Mesenchymal stem cell (in vitro differentiated cells and primary cell): ENCODE measurements at regions not wholly inside any gene's neighbourhood (a gene's known extent, or its start where the extent isn't known, plus 50 kb on each side); places are given as distances from the start of the nearest gene placed in this dataset.

Experiments
- DNase-seq: peaks from one replicate; pipeline ENCODE4 v3.0.0-alpha.2; 2013
- H2AFZ ChIP-seq: one replicate; pipeline ENCODE4 v1.6.1; 2013; ENCODE audit warnings: low read depth, mild to moderate bottlenecking, control low read depth, inconsistent platforms, low read length, moderate library complexity
- H2AK5ac ChIP-seq: 2 replicates; pipeline ENCODE4 v1.6.1; 2013; ENCODE audit warnings: low read length, moderate library complexity, mild to moderate bottlenecking, inconsistent platforms; ENCODE audit not compliant: severe bottlenecking
- H2BK120ac ChIP-seq: one replicate; pipeline ENCODE4 v1.6.1; 2013; ENCODE audit warnings: low read depth, mild to moderate bottlenecking, inconsistent platforms, low read length, moderate library complexity
- H2BK12ac ChIP-seq, 2 experiments: one replicate each; pipeline ENCODE4 v1.6.1; 2013; ENCODE audit warnings: inconsistent platforms in 2 of 2, low read length in 2 of 2, mild to moderate bottlenecking in 2 of 2, moderate library complexity in 2 of 2, control low read depth in 1 of 2
- H2BK15ac ChIP-seq: one replicate; pipeline ENCODE4 v1.6.1; 2013; ENCODE audit warnings: mild to moderate bottlenecking, low read depth, inconsistent platforms; ENCODE audit not compliant: poor library complexity, severe bottlenecking
- H2BK5ac ChIP-seq: 2 replicates; pipeline ENCODE4 v1.6.1; 2013; ENCODE audit warnings: low read depth, mild to moderate bottlenecking, low read length, control low read depth, inconsistent platforms; ENCODE audit not compliant: poor library complexity, severe bottlenecking
- H3K14ac ChIP-seq, 2 experiments: one replicate each; pipeline ENCODE4 v1.6.1; 2013; ENCODE audit warnings: inconsistent platforms in 2 of 2, low read length in 2 of 2, control low read depth in 1 of 2, mild to moderate bottlenecking in 1 of 2, moderate library complexity in 1 of 2
- H3K18ac ChIP-seq, 2 experiments: one replicate each; pipeline ENCODE4 v1.6.1; 2013; ENCODE audit warnings: inconsistent platforms in 2 of 2, low read length in 2 of 2, control low read depth in 1 of 2, low read depth in 1 of 2, mild to moderate bottlenecking in 1 of 2
- H3K23ac ChIP-seq, 2 experiments: one replicate each; pipeline ENCODE4 v1.6.1; 2013; ENCODE audit warnings: inconsistent platforms in 2 of 2, low read length in 2 of 2, mild to moderate bottlenecking in 2 of 2, moderate library complexity in 2 of 2, control low read depth in 1 of 2
- H3K27ac ChIP-seq: 2 replicates; pipeline ENCODE4 v1.5.1; 2013; ENCODE audit warnings: mild to moderate bottlenecking, moderate library complexity, low read length, control low read depth, inconsistent platforms; ENCODE audit not compliant: poor library complexity, severe bottlenecking
- H3K27me3 ChIP-seq, 2 experiments: 2 replicates each; pipeline versions ENCODE4 v1.6.1 to v1.7.0; 2013; ENCODE audit warnings: low read length in 2 of 2, mild to moderate bottlenecking in 2 of 2, moderate library complexity in 2 of 2, control low read depth in 1 of 2, inconsistent platforms in 1 of 2; ENCODE audit not compliant: control insufficient read depth in 1 of 2, insufficient read depth in 1 of 2
- H3K36me3 ChIP-seq, 2 experiments: 2 replicates each; pipeline versions ENCODE4 v1.6.1 to v1.7.0; 2013; ENCODE audit warnings: low read length in 2 of 2, control low read depth in 1 of 2, inconsistent platforms in 1 of 2, low read depth in 1 of 2, mild to moderate bottlenecking in 1 of 2; ENCODE audit not compliant: insufficient read depth in 2 of 2, control insufficient read depth in 1 of 2
- H3K4ac ChIP-seq, 2 experiments: one replicate each; pipeline ENCODE4 v1.6.1; 2013; ENCODE audit warnings: inconsistent platforms in 2 of 2, low read length in 2 of 2, mild to moderate bottlenecking in 2 of 2, moderate library complexity in 2 of 2, control low read depth in 1 of 2, low read depth in 1 of 2
- H3K4me1 ChIP-seq: 2 replicates; pipeline ENCODE4 v1.6.1; 2013; ENCODE audit warnings: low read depth, low read length, control low read depth; ENCODE audit not compliant: control insufficient read depth, insufficient read depth
- H3K4me2 ChIP-seq: 2 replicates; pipeline ENCODE4 v1.6.1; 2013; ENCODE audit warnings: low read length, mild to moderate bottlenecking, inconsistent platforms; ENCODE audit not compliant: poor library complexity, severe bottlenecking
- H3K4me3 ChIP-seq, 2 experiments: 2 replicates each; pipeline versions ENCODE4 v1.5.1 to v1.7.0; 2013; ENCODE audit warnings: low read length in 2 of 2, mild to moderate bottlenecking in 2 of 2, control low read depth in 1 of 2, low read depth in 1 of 2; ENCODE audit not compliant: insufficient read depth in 1 of 2
- H3K79me1 ChIP-seq: replicated peaks from 2 replicates; pipeline ENCODE4 v1.6.1; 2013; ENCODE audit warnings: mild to moderate bottlenecking, control low read depth, low read length, inconsistent platforms; ENCODE audit not compliant: poor library complexity, severe bottlenecking
- H3K9ac ChIP-seq: 2 replicates; pipeline ENCODE4 v1.7.0; 2013; ENCODE audit warnings: mild to moderate bottlenecking, low read length, moderate library complexity
- H3K9me3 ChIP-seq: 2 replicates; pipeline ENCODE4 v1.7.0; 2013; ENCODE audit warnings: mild to moderate bottlenecking, low read length; ENCODE audit not compliant: control insufficient read depth
- H4K8ac ChIP-seq: one replicate; pipeline ENCODE4 v1.6.1; 2013; ENCODE audit warnings: inconsistent platforms, mild to moderate bottlenecking, low read length, moderate library complexity
- H4K91ac ChIP-seq: one replicate; pipeline ENCODE4 v1.6.1; 2013; ENCODE audit warnings: mild to moderate bottlenecking, low read length, inconsistent platforms
- WGBS: methylation state at CpG from one replicate; pipeline ENCODE4 v1.1.7; 2013; ENCODE audit warnings: mixed read lengths; 5-methylcytosine and 5-hydroxymethylcytosine counted together

DNA sequence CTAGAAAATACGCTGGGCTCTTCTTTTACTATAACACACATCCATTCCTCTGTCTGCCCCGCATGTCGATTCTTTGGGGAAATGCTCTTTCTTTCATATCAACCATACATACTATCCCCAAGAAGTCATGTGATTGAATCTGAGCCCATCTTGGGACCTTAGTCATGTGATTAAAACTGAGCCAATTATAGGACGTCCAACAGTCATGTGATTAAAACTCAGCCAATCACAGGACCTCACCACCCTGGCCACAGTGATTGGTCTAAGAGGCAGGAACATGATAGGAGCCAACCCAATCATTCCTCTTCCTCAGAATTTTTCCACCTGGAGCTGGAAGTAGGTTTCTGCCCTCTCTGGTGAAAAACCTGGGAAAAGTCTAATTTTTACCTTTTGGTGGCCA is 78.8 kb downstream of the TMEM114 start:
- Histone ChIP-seq H3K14ac (no peak overlapping the region), H2BK120ac (no peak overlapping the region), H3K4me2 (no peak overlapping the region), H4K8ac (no peak overlapping the region), H3K36me3 (no peaks in the 10 kb centered on the region), H2AK5ac (no peak overlapping the region), H3K4me3 (no peak overlapping the region), H3K9me3 (no peaks in the 10 kb centered on the region), H4K91ac (no peak overlapping the region), H2BK12ac (no peak overlapping the region), H3K4me1 (no peaks in the 10 kb centered on the region), H2AFZ (no peak overlapping the region), H2BK5ac (no peak overlapping the region), H3K79me1 (no peaks in the 10 kb centered on the region), H3K4ac (no peak overlapping the region), H3K27ac (no peak overlapping the region), H2BK15ac (no peak overlapping the region), H3K23ac (no peak overlapping the region), H3K18ac (no peak overlapping the region), H3K27me3 (no peaks in the 10 kb centered on the region), H3K9ac (no peak overlapping the region)
- DNase-seq = no peak
- 79% methylated on average over 4 of the region's 4 CpGs for WGBS

DNA sequence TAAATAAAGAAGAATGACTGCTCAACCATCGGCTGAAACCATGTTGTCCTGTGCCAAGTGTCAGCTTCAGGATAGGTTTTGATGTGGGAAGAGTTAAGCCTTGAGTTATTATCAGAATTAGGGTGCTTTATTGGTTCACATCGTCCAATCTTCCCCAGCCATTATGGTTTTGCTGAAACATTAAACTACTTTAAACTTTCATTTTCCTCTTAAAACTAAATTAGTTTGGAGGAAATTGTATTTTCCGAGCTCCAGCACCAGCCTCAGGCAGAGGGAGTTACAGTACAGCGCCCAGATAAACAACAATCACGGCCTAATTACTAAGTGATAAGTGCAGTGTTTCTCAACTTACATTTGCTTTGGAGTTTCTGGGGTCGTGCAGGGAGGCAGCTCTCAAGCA is 80.2 kb downstream of the TMEM114 start:
- H2BK15ac ChIP-seq = no peak overlapping the region
- H3K4ac ChIP-seq = no peak overlapping the region
- no peaks in the 10 kb centered on the region for H3K27me3 ChIP-seq
- H2BK120ac ChIP-seq = no peak overlapping the region
- no peaks in the 10 kb centered on the region for H3K36me3 ChIP-seq
- H2BK5ac ChIP-seq = no peak overlapping the region
- no peak overlapping the region for H3K4me2 ChIP-seq
- H3K4me3 ChIP-seq = no peak overlapping the region
- H3K23ac ChIP-seq = no peak overlapping the region
- no peak overlapping the region for H3K18ac ChIP-seq
- H3K4me1 ChIP-seq = no peaks in the 10 kb centered on the region
- H2BK12ac ChIP-seq = no peak overlapping the region
- WGBS = 63% methylated on average over 5 of the region's 6 CpGs
- H3K14ac ChIP-seq = no peak overlapping the region
- no peak for DNase-seq
- H2AFZ ChIP-seq = no peak overlapping the region
- H3K79me1 ChIP-seq = no peaks in the 10 kb centered on the region
- H2AK5ac ChIP-seq = no peak overlapping the region
- no peaks in the 10 kb centered on the region for H3K9me3 ChIP-seq
- H3K9ac ChIP-seq = no peak overlapping the region
- no peak overlapping the region for H4K91ac ChIP-seq
- no peak overlapping the region for H3K27ac ChIP-seq
- no peak overlapping the region for H4K8ac ChIP-seq

GRCh38 chr16:8505327-8505991 is 84.9 kb downstream of the TMEM114 start:
- no peaks in the 10 kb centered on the region for H3K4me1 ChIP-seq
- no peak overlapping the region for H3K14ac ChIP-seq
- H2BK12ac ChIP-seq = no peak overlapping the region
- no peak overlapping the region for H3K23ac ChIP-seq
- H3K27ac ChIP-seq = no peak overlapping the region
- peaks cover 3% of the 10 kb centered on the region for H3K9me3 ChIP-seq
- H4K91ac ChIP-seq = no peak overlapping the region
- no peak overlapping the region for H3K4me2 ChIP-seq
- H2AFZ ChIP-seq = no peak overlapping the region
- no peak overlapping the region for H3K4ac ChIP-seq
- no peak overlapping the region for H3K4me3 ChIP-seq
- no peak overlapping the region for H3K9ac ChIP-seq
- WGBS = 14% methylated on average over 5 of the region's 7 CpGs
- H3K18ac ChIP-seq = no peak overlapping the region
- no peak overlapping the region for H2BK5ac ChIP-seq
- no peak for DNase-seq
- no peak overlapping the region for H2BK15ac ChIP-seq
- no peak overlapping the region for H4K8ac ChIP-seq
- H3K36me3 ChIP-seq = no peaks in the 10 kb centered on the region
- no peak overlapping the region for H2AK5ac ChIP-seq
- H2BK120ac ChIP-seq = no peak overlapping the region
- H3K79me1 ChIP-seq = no peaks in the 10 kb centered on the region
- no peaks in the 10 kb centered on the region for H3K27me3 ChIP-seq

DNA sequence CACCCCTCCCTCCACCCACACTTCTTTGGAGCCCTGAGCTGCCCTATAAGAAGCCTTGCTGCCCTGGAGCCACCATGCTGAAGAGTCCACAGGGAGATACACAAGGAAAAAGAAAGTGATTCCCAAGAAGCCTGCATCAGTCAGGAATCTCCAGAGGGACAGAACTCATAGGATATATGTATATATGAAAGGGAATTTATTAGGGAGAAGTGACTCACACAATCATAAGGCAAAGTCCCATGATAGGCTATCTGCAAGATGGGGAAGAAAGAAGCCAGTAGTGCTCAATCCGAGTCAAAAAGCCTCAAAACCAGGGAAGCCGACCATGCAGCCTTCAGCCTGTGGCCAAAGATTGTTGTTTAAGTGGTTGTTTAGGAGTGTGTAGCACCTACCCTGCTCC is 87.9 kb downstream of the TMEM114 start:
- H4K8ac ChIP-seq = no peak overlapping the region
- H3K4me3 ChIP-seq = no peak overlapping the region
- H2BK120ac ChIP-seq = no peak overlapping the region
- H3K23ac ChIP-seq = no peak overlapping the region
- H3K4me1 ChIP-seq = no peaks in the 10 kb centered on the region
- H3K14ac ChIP-seq = no peak overlapping the region
- no peaks in the 10 kb centered on the region for H3K27me3 ChIP-seq
- no peak overlapping the region for H3K4me2 ChIP-seq
- no peak overlapping the region for H3K9ac ChIP-seq
- no peak overlapping the region for H2BK5ac ChIP-seq
- no peak overlapping the region for H3K27ac ChIP-seq
- 17% methylated on average over 1 of the region's 2 CpGs for WGBS
- H4K91ac ChIP-seq = no peak overlapping the region
- peaks cover 3% of the 10 kb centered on the region for H3K9me3 ChIP-seq
- H3K36me3 ChIP-seq = no peaks in the 10 kb centered on the region
- H3K4ac ChIP-seq = no peak overlapping the region
- no peak overlapping the region for H2BK12ac ChIP-seq
- no peak for DNase-seq
- H3K18ac ChIP-seq = no peak overlapping the region
- H2AK5ac ChIP-seq = no peak overlapping the region
- H2BK15ac ChIP-seq = no peak overlapping the region
- H2AFZ ChIP-seq = no peak overlapping the region
- H3K79me1 ChIP-seq = no peaks in the 10 kb centered on the region
